HFFc6 (cell line): ENCODE measurements at regions not wholly inside any gene's neighbourhood (a gene's known extent, or its start where the extent isn't known, plus 50 kb on each side); places are given as distances from the start of the nearest gene placed in this dataset.

Experiments used
- DNase-seq: peaks from one replicate; pipeline ENCODE4 v3.0.0-alpha.2; 2018
- H3K27ac Mint-ChIP-seq: 2 replicates; pipeline ENCODE4 v1.8.0; 2020; ENCODE audit warnings: mild to moderate bottlenecking, mixed read lengths
- H3K27me3 Mint-ChIP-seq: 2 replicates; pipeline ENCODE4 v1.8.0; 2021; ENCODE audit warnings: mild to moderate bottlenecking, moderate library complexity, mixed read lengths; ENCODE audit not compliant: insufficient read depth
- H3K36me3 Mint-ChIP-seq: 2 replicates; pipeline ENCODE4 v1.8.0; 2021; ENCODE audit warnings: low read depth, mixed read lengths
- H3K4me1 Mint-ChIP-seq: 2 replicates; pipeline ENCODE4 v1.8.0; 2020; ENCODE audit warnings: low read depth, mixed read lengths
- H3K4me3 Mint-ChIP-seq: 2 replicates; pipeline ENCODE4 v1.8.0; 2020; ENCODE audit warnings: mild to moderate bottlenecking, moderate library complexity, mixed read lengths
- H3K9me3 Mint-ChIP-seq: 2 replicates; pipeline ENCODE4 v1.8.0; 2020; ENCODE audit warnings: mild to moderate bottlenecking, mixed read lengths
- CTCF ChIP-seq: fragments of 200-600 bp; sonication (generic); IDR thresholded peaks from 2 replicates; pipeline ENCODE4 v1.5.0; 2021; ENCODE audit warnings: antibody characterized with exemption, mild to moderate bottlenecking

- H3K27me3 Mint-ChIP-seq, result peaks cover 2% of the 10 kb centered on the region; the same call in 1 of the 2 replicates
- no peak for TF ChIP-seq CTCF
- peaks cover 6% of the 10 kb centered on the region; the same call in 1 of the 2 replicates for H3K4me1 Mint-ChIP-seq
- H3K27ac Mint-ChIP-seq, result no peak overlapping the region
- peaks cover 10% of the 10 kb centered on the region for H3K9me3 Mint-ChIP-seq
- no peak overlapping the region for H3K4me3 Mint-ChIP-seq
- H3K36me3 Mint-ChIP-seq, result no peaks in the 10 kb centered on the region
- DNase-seq, result no peak
Measured at GRCh38 chr12:30458453-30458852, 237.2 kb downstream of the IPO8 start.

- H3K4me3 Mint-ChIP-seq, result no peak overlapping the region
Measured at GRCh38 chr12:30457621-30458289, 237.9 kb downstream of the IPO8 start.

GRCh38 chr12:30450872-30451271 lies 244.8 kb downstream of the IPO8 start:
- H3K9me3 Mint-ChIP-seq, result peaks cover 32% of the 10 kb centered on the region
- no peaks in the 10 kb centered on the region; the same call in 1 of the 2 replicates for H3K27me3 Mint-ChIP-seq
- no peak overlapping the region for H3K4me3 Mint-ChIP-seq
- DNase-seq, result no peak
- TF ChIP-seq CTCF, result no peak
- H3K27ac Mint-ChIP-seq, result no peak overlapping the region
- H3K36me3 Mint-ChIP-seq, result peaks cover 6% of the 10 kb centered on the region; the same call in 1 of the 2 replicates
- no peaks in the 10 kb centered on the region for H3K4me1 Mint-ChIP-seq

More at GRCh38 chr12:30457621-30458289, 237.9 kb downstream of the IPO8 start:
- peak; percentile 50; the same call in 1 of the 2 replicates for TF ChIP-seq CTCF
- Mint-ChIP-seq H3K36me3 (no peaks in the 10 kb centered on the region), H3K4me1 (peaks cover 6% of the 10 kb centered on the region; the same call in 1 of the 2 replicates), H3K27me3 (peaks cover 2% of the 10 kb centered on the region; the same call in 1 of the 2 replicates), H3K27ac (no peak overlapping the region), H3K9me3 (peaks cover 8% of the 10 kb centered on the region)
- DNase-seq, result peak; percentile 52

GRCh38 chr12:30450226-30450625 lies 245.4 kb downstream of the IPO8 start:
- no peak for DNase-seq
- no peaks in the 10 kb centered on the region for H3K4me1 Mint-ChIP-seq
- TF ChIP-seq CTCF, result no peak
- H3K27ac Mint-ChIP-seq, result no peak overlapping the region
- H3K27me3 Mint-ChIP-seq, result no peaks in the 10 kb centered on the region; the same call in 1 of the 2 replicates
- H3K36me3 Mint-ChIP-seq, result peaks cover 6% of the 10 kb centered on the region; the same call in 1 of the 2 replicates
- no peak overlapping the region for H3K4me3 Mint-ChIP-seq
- H3K9me3 Mint-ChIP-seq, result peaks cover 36% of the 10 kb centered on the region

- peaks cover 6% of the 10 kb centered on the region; the same call in 1 of the 2 replicates for H3K36me3 Mint-ChIP-seq
- H3K27ac Mint-ChIP-seq, result no peak overlapping the region
- H3K4me1 Mint-ChIP-seq, result no peaks in the 10 kb centered on the region
- H3K9me3 Mint-ChIP-seq, result peaks cover 32% of the 10 kb centered on the region
- no peaks in the 10 kb centered on the region; the same call in 1 of the 2 replicates for H3K27me3 Mint-ChIP-seq
- no peak overlapping the region for H3K4me3 Mint-ChIP-seq
- TF ChIP-seq CTCF, result no peak
- no peak for DNase-seq
Measured at GRCh38 chr12:30448038-30448437, 247.6 kb downstream of the IPO8 start.
